GM21737 (cell line): ENCODE measurements at regions not wholly inside any gene's neighbourhood (a gene's known extent, or its start where the extent isn't known, plus 50 kb on each side); places are given as distances from the start of the nearest gene placed in this dataset.

Experiments used
- ATAC-seq: cut with Tn5 transposase; IDR thresholded peaks from one replicate; pipeline ENCODE4 v1.9.1; 2021; ENCODE audit warnings: mild to moderate bottlenecking, moderate library complexity; ENCODE audit not compliant: unreplicated experiment

GRCh38 chr6:140931581-140931980 is 1201.1 kb upstream of the GJE1 start:
- no peak for ATAC-seq

- ATAC-seq = no peak
Observed at GRCh38 chr6:140929121-140929520, 1203.6 kb upstream of the GJE1 start.

GRCh38 chr6:140923048-140923447 is 1209.7 kb upstream of the GJE1 start:
- no peak for ATAC-seq

- ATAC-seq = no peak
Observed at GRCh38 chr6:140921366-140922226, 1211.1 kb upstream of the GJE1 start.

GRCh38 chr6:140917911-140918310 is 1214.8 kb upstream of the GJE1 start:
- no peak for ATAC-seq

GRCh38 chr6:140915551-140915950 is 1217.2 kb upstream of the GJE1 start:
- no peak for ATAC-seq

- ATAC-seq = no peak
Observed at GRCh38 chr6:140915103-140915502, 1217.6 kb upstream of the GJE1 start.

- no peak for ATAC-seq
Observed at GRCh38 chr6:140912686-140913085, 1220.0 kb upstream of the GJE1 start.

- no peak for ATAC-seq
Observed at GRCh38 chr6:140909625-140910024, 1223.1 kb upstream of the GJE1 start.

- no peak for ATAC-seq
Observed at GRCh38 chr6:140909156-140909555, 1223.6 kb upstream of the GJE1 start.

GRCh38 chr6:140908505-140908904 is 1224.2 kb upstream of the GJE1 start:
- ATAC-seq = no peak

- ATAC-seq = no peak
Observed at GRCh38 chr6:140907235-140907634, 1225.5 kb upstream of the GJE1 start.

GRCh38 chr6:140905724-140906123 is 1227.0 kb upstream of the GJE1 start:
- no peak for ATAC-seq

GRCh38 chr6:140905050-140905449 is 1227.7 kb upstream of the GJE1 start:
- no peak for ATAC-seq

- ATAC-seq = no peak
Observed at GRCh38 chr6:140897804-140898573, 1234.7 kb upstream of the GJE1 start.

- ATAC-seq = no peak
Observed at GRCh38 chr6:140897349-140897748, 1235.4 kb upstream of the GJE1 start.

- no peak for ATAC-seq
Observed at GRCh38 chr6:140893432-140893831, 1239.3 kb upstream of the GJE1 start.

- no peak for ATAC-seq
Observed at GRCh38 chr6:140879946-140880345, 1252.8 kb upstream of the GJE1 start.

- no peak for ATAC-seq
Observed at GRCh38 chr6:140874066-140874465, 1258.7 kb upstream of the GJE1 start.

- no peak for ATAC-seq
Observed at GRCh38 chr6:140872885-140873284, 1259.8 kb upstream of the GJE1 start.

- no peak for ATAC-seq
Observed at GRCh38 chr6:140871911-140872310, 1260.8 kb upstream of the GJE1 start.

- no peak for ATAC-seq
Observed at GRCh38 chr6:140867336-140867735, 1265.4 kb upstream of the GJE1 start.
